Uterus (tissue), 3 donors: ENCODE measurements at regions not wholly inside any gene's neighbourhood (a gene's known extent, or its start where the extent isn't known, plus 50 kb on each side); places are given as distances from the start of the nearest gene placed in this dataset.

ENCODE experiments used
- DNase-seq, 2 donors: peaks; one replicate each; pipeline ENCODE4 v3.0.0-alpha.2; 2019 to 2020
- H3K27ac ChIP-seq, 2 donors: fragments of 200-600 bp; sonication (generic); 1 replicate in 1 of 2; 2 replicates in 1 of 2; pipeline ENCODE4 v1.5.1; 2016 to 2018
- H3K27me3 ChIP-seq, 2 donors: fragments of 200-600 bp; sonication (generic); one replicate each; pipeline ENCODE4 v1.5.1; 2018 to 2019; ENCODE audit warnings: control low read depth in 1 of 2
- H3K36me3 ChIP-seq, 2 donors: fragments of 200-600 bp; sonication (generic); one replicate each; pipeline ENCODE4 v1.5.1; 2019; ENCODE audit warnings: control low read depth in 1 of 2
- H3K4me1 ChIP-seq, 2 donors: fragments of 200-600 bp; sonication (generic); one replicate each; pipeline ENCODE4 v1.5.1; 2018 to 2019; ENCODE audit warnings: control low read depth in 1 of 2
- H3K4me3 ChIP-seq, 2 donors: fragments of 200-600 bp; sonication (generic); 1 replicate in 1 of 2; 2 replicates in 1 of 2; pipeline ENCODE4 v1.5.1; 2018 to 2019; ENCODE audit warnings: mild to moderate bottlenecking in 1 of 2
- H3K9me3 ChIP-seq, 2 donors: fragments of 200-600 bp; sonication (generic); one replicate each; pipeline ENCODE4 v1.5.1; 2019; ENCODE audit warnings: control low read depth in 1 of 2
- CTCF ChIP-seq, 4 experiments: fragments of 200-600 bp in 2 of 4; fragments of 450-650 bp in 2 of 4; sonication (generic) in 2 of 4; IDR thresholded peaks; one replicate each; pipeline ENCODE4 v1.5.1; 2016 to 2019; ENCODE audit warnings: antibody characterized with exemption in 4 of 4, mild to moderate bottlenecking in 2 of 4, moderate library complexity in 1 of 4
- POLR2A ChIP-seq, 2 donors: fragments of 450-650 bp; IDR thresholded peaks; one replicate each; pipeline ENCODE4 v1.6.1; 2016; ENCODE audit warnings: antibody characterized with exemption in 2 of 2, mild to moderate bottlenecking in 1 of 2, moderate library complexity in 1 of 2
- intact Hi-C: fragments of 100-400 bp; cut with DNase I; formaldehyde crosslinking; loops from one replicate; pipeline ENCODE4 v1.15.1; 2023; ENCODE audit warnings: low total_unique reads
- donor health status: DM: yes; HTN: yes; CAD: no.

GRCh38 chr10:20508921-20509320 lies 388.2 kb downstream of the NEBL start:
- H3K4me3 ChIP-seq: no peak overlapping the region
- TF ChIP-seq CTCF (IDR thresholded peaks at IDR 0.05) (no peak), POLR2A (IDR thresholded peaks at IDR 0.05) (no peak)
- no peak for DNase-seq

GRCh38 chr10:20502903-20503585 lies 394.1 kb downstream of the NEBL start:
- H3K27ac ChIP-seq: no peak overlapping the region
- TF ChIP-seq CTCF (IDR thresholded peaks at IDR 0.05): no peak
- no peak for TF ChIP-seq POLR2A (IDR thresholded peaks at IDR 0.05)
- no peak overlapping the region for H3K4me3 ChIP-seq
- no peaks in the 10 kb centered on the region for H3K27me3 ChIP-seq
- intact Hi-C loops: no loop called here
- no peaks in the 10 kb centered on the region for H3K9me3 ChIP-seq
- DNase-seq: no peak
- H3K4me1 ChIP-seq: no peaks in the 10 kb centered on the region
- no peaks in the 10 kb centered on the region for H3K36me3 ChIP-seq

More at GRCh38 chr10:20508921-20509320, 388.2 kb downstream of the NEBL start:
- H3K4me1 ChIP-seq: no peaks in the 10 kb centered on the region
- intact Hi-C loops: no loop called here
- H3K9me3 ChIP-seq: no peaks in the 10 kb centered on the region
- H3K36me3 ChIP-seq: no peaks in the 10 kb centered on the region
- no peaks in the 10 kb centered on the region for H3K27me3 ChIP-seq
- H3K27ac ChIP-seq: no peak overlapping the region

GRCh38 chr10:20494474-20494873 lies 402.6 kb downstream of the NEBL start:
- H3K27ac ChIP-seq: no peak overlapping the region
- peaks cover 0 to 6% of the 10 kb centered on the region in 2 donors for H3K9me3 ChIP-seq
- H3K4me1 ChIP-seq: no peaks in the 10 kb centered on the region
- H3K36me3 ChIP-seq: no peaks in the 10 kb centered on the region
- no peak for DNase-seq
- TF ChIP-seq POLR2A (IDR thresholded peaks at IDR 0.05) (no peak), CTCF (IDR thresholded peaks at IDR 0.05) (no peak)
- no peak overlapping the region for H3K4me3 ChIP-seq
- H3K27me3 ChIP-seq: no peaks in the 10 kb centered on the region
- intact Hi-C loops: no loop called here

- Histone ChIP-seq H3K4me1 (no peaks in the 10 kb centered on the region), H3K9me3 (peaks cover 0 to 6% of the 10 kb centered on the region in 2 donors), H3K27me3 (no peaks in the 10 kb centered on the region), H3K36me3 (no peaks in the 10 kb centered on the region), H3K4me3 (no peak overlapping the region), H3K27ac (no peak overlapping the region)
- intact Hi-C loops: no loop called here
- TF ChIP-seq CTCF (IDR thresholded peaks at IDR 0.05) (no peak), POLR2A (IDR thresholded peaks at IDR 0.05) (no peak)
- DNase-seq: no peak
These were observed 404.7 kb downstream of the NEBL start for GRCh38 chr10:20492447-20492846.

GRCh38 chr10:20489961-20490360 lies 407.1 kb downstream of the NEBL start:
- H3K9me3 ChIP-seq: peaks cover 0 to 6% of the 10 kb centered on the region in 2 donors
- TF ChIP-seq CTCF (IDR thresholded peaks at IDR 0.05) (no peak), POLR2A (IDR thresholded peaks at IDR 0.05) (no peak)
- DNase-seq: no peak
- intact Hi-C loops: no loop called here
- no peaks in the 10 kb centered on the region for H3K27me3 ChIP-seq
- H3K36me3 ChIP-seq: no peaks in the 10 kb centered on the region
- no peak overlapping the region for H3K4me3 ChIP-seq
- no peaks in the 10 kb centered on the region for H3K4me1 ChIP-seq
- H3K27ac ChIP-seq: no peak overlapping the region
